ENCODE measurements at regions not wholly inside any gene's neighbourhood (a gene's known extent, or its start where the extent isn't known, plus 50 kb on each side); places are given as distances from the start of the nearest gene placed in this dataset.

DNA sequence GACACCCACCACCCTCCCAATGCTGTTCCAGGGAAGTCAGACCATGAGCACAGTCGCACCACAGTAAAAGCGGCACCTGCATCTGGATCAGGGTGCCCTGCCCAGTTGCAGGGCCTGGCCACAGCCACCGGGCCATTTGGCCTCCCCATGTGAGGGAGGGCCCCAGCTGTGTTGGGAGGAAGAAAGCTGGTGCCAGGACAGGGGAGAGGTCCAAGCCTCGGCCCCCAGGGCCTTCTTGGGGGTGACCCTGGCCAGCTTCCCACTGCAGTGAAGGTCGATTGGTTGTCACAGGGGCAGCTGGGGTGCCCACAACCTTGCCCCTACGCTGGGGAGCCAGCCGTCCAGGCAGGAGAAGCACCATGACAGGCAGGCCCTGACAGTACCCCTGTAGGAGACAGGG, 183.2 kb upstream of the RAB6C start:
- Histone ChIP-seq H3K36me3 (replicated peaks) (no peaks in the 10 kb centered on the region), H3K4me3 (ENCODE audit: low read depth, low read length) (no peak overlapping the region), H3K27ac (no peak overlapping the region), H3K27me3 (replicated peaks) (no peaks in the 10 kb centered on the region)
- in situ Hi-C loops (cut with HindIII; ENCODE audit: low pct_ligation_motif_present, low sequenced_read_pairs) = no loop called here
- DNase-seq = no peak
- TF ChIP-seq, protein P1, sequence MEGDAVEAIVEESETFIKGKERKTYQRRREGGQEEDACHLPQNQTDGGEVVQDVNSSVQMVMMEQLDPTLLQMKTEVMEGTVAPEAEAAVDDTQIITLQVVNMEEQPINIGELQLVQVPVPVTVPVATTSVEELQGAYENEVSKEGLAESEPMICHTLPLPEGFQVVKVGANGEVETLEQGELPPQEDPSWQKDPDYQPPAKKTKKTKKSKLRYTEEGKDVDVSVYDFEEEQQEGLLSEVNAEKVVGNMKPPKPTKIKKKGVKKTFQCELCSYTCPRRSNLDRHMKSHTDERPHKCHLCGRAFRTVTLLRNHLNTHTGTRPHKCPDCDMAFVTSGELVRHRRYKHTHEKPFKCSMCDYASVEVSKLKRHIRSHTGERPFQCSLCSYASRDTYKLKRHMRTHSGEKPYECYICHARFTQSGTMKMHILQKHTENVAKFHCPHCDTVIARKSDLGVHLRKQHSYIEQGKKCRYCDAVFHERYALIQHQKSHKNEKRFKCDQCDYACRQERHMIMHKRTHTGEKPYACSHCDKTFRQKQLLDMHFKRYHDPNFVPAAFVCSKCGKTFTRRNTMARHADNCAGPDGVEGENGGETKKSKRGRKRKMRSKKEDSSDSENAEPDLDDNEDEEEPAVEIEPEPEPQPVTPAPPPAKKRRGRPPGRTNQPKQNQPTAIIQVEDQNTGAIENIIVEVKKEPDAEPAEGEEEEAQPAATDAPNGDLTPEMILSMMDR (IDR thresholded peaks at IDR 0.05; ENCODE audit: low read depth, low read length, missing control alignments) = no peak

DNA sequence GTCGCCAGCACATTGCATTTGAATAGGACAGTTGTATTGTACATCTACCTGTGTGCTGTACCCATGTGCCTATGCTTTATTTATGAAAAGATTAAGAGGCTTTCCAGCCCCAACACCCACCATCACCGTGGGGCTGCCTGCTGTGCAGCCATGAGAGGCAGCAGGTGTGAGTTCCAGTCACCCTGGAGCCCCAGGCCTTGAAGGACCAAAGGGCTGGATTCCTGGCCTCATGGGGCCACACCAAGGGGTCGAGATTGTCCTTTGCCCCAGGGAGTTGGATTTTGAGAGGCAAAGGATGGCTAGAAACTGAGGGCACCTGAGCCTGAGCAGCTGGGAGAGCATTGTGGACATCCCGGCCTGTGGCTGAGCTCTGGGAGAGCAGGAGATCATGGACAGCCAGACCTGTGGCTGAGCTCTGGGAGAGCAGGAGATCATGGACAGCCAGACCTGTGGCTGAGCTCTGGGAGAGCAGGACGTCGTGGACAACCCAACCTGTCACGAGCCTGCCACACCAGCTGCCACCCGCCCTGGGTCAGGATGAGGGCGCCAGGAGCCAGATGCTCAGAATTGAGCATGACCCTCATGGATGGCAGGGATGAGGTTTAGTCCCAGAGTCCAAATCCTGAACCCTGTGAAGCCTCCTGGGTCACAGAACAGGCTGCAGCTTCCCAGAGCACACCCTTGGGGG, 182.5 kb upstream of the RAB6C start:
- no peaks in the 10 kb centered on the region for H3K27me3 ChIP-seq (replicated peaks)
- no peak overlapping the region for H3K27ac ChIP-seq
- DNase-seq = no peak
- no peaks in the 10 kb centered on the region for H3K36me3 ChIP-seq (replicated peaks)
- no peak overlapping the region for H3K4me3 ChIP-seq (ENCODE audit: low read depth, low read length)
- in situ Hi-C loops (cut with HindIII; ENCODE audit: low pct_ligation_motif_present, low sequenced_read_pairs) = no loop called here
- TF ChIP-seq, protein P1 (IDR thresholded peaks at IDR 0.05; ENCODE audit: low read depth, low read length, missing control alignments) = no peak

DNA sequence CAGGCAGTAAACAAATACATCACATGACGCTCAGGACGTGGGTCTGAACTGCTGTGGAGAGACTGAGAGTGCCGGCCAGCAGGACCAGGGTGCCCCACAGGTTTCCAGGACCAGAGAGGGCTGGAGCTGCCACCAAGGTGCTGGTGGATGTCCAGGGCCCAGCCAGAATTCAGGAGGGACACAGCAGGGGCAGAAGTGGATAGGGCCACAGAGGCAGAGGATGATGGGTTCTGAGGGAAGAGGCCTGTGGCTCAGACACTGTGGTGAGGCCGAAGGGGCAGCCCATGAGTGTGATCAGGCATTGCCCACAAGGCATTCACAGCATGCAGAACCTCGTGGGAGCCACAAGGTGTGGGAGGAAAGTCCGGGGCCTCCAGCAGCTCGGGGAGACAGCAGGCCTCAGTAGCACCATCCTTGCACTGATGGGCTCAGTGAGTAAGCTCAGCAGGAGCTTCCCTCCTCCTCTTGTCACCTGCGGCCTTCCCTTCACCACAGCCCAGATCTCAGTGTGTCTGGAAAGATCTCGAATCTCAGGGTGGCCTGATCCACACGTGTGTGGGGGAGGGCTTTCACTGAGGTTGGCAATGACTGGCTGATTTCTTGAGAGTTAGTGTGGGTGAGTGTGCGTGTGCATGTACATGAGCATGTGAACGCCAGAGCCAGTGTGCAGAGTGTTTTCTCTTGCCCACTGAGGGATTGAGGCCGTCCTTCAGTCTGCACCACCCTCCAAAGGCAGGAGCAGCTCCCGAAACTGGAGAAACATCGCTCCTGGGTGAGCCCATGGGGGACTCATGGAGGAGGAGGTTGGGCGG, 181.8 kb upstream of the RAB6C start:
- in situ Hi-C loops (cut with HindIII; ENCODE audit: low pct_ligation_motif_present, low sequenced_read_pairs) = no loop called here
- H3K4me3 ChIP-seq (ENCODE audit: low read depth, low read length) = no peak overlapping the region
- H3K27me3 ChIP-seq (replicated peaks) = no peaks in the 10 kb centered on the region
- H3K27ac ChIP-seq = no peak overlapping the region
- H3K36me3 ChIP-seq (replicated peaks) = no peaks in the 10 kb centered on the region
- no peak for DNase-seq
- TF ChIP-seq, protein P1 (IDR thresholded peaks at IDR 0.05; ENCODE audit: low read depth, low read length, missing control alignments) = no peak

DNA sequence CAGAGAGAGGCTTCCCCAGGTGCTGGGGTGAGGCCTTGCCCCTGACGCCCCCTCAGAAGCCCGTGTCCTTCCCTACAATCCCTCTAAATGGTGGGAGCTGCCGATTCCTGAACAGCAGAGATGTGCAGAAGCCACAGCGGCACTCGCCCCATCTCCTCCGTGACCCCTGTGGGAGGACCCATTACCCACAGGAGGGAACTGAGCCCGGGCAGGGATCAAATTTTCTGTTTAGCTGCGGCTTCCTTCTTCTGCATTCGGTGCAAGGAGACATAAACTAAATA, 181.2 kb upstream of the RAB6C start:
- Histone ChIP-seq H3K27me3 (replicated peaks) (no peaks in the 10 kb centered on the region), H3K4me3 (ENCODE audit: low read depth, low read length) (no peak overlapping the region), H3K27ac (no peak overlapping the region), H3K36me3 (replicated peaks) (no peaks in the 10 kb centered on the region)
- no peak for DNase-seq
- TF ChIP-seq, protein P1 (IDR thresholded peaks at IDR 0.05; ENCODE audit: low read depth, low read length, missing control alignments) = no peak
- in situ Hi-C loops (cut with HindIII; ENCODE audit: low pct_ligation_motif_present, low sequenced_read_pairs) = no loop called here

DNA sequence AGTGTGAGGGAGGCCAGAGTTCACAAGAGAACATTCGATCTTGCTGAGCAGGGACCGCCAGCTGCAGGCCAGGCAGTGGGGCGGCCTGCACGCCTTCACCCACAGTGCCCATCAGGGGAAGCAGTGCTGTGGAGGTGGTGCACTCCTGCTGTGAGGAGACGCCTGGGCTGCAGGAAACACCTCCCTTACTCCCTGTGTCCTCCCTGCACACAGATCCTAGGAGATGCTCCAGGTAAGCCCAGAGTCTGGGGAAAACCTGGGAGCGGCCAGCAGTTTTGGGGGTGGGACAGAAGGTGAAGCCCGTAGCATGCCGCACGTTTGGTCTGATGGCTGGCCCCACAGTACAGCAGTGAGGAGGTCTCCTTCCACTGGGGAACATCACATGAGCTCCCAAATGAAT, 180.8 kb upstream of the RAB6C start:
- no peaks in the 10 kb centered on the region for H3K27me3 ChIP-seq (replicated peaks)
- in situ Hi-C loops (cut with HindIII; ENCODE audit: low pct_ligation_motif_present, low sequenced_read_pairs) = no loop called here
- H3K36me3 ChIP-seq (replicated peaks) = no peaks in the 10 kb centered on the region
- no peak overlapping the region for H3K27ac ChIP-seq
- no peak for DNase-seq
- no peak overlapping the region for H3K4me3 ChIP-seq (ENCODE audit: low read depth, low read length)
- TF ChIP-seq, protein P1 (IDR thresholded peaks at IDR 0.05; ENCODE audit: low read depth, low read length, missing control alignments) = no peak

Data from brain microvascular endothelial cell (primary cell).